Thyroid gland (tissue), 4 donors: ENCODE measurements at regions not wholly inside any gene's neighbourhood (a gene's known extent, or its start where the extent isn't known, plus 50 kb on each side); places are given as distances from the start of the nearest gene placed in this dataset.

Experiments used
- CTCF ChIP-seq, 6 experiments: fragments of 200-600 bp in 3 of 6; fragments of 450-650 bp in 3 of 6; sonication (generic) in 3 of 6; IDR thresholded peaks; one replicate each; pipeline ENCODE4 v1.5.1; 2016 to 2019; ENCODE audit warnings: antibody characterized with exemption in 6 of 6, mild to moderate bottlenecking in 2 of 6, inconsistent platforms in 1 of 6, moderate library complexity in 1 of 6
- POLR2A ChIP-seq, 2 donors: fragments of 450-650 bp; IDR thresholded peaks; one replicate each; pipeline ENCODE4 v1.6.1; 2017; ENCODE audit warnings: antibody characterized with exemption in 2 of 2, mild to moderate bottlenecking in 2 of 2, moderate library complexity in 1 of 2

DNA sequence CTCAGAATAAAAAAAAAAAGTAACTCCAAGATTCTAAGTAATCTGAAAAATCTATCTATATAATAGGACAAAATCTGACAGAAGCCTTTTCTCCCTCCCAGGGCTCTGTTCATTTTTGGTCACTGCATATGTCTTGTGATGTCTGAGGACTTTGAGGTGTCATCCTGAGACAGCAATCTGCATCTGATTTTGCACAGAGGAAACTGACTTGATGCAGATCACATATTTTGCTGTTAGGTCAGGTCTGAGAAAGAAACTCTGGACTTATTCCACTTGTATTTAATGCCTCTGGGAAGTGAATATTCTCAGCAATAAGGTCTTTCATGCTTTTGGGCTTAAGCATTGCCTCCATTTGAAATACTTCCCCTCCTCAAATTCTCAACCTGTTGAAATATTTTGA is 295.2 kb upstream of the THBS1 start:
- no peak for TF ChIP-seq CTCF (IDR thresholded peaks at IDR 0.05)
- TF ChIP-seq POLR2A (IDR thresholded peaks at IDR 0.05), result no peak
